ENCODE measurements at regions not wholly inside any gene's neighbourhood (a gene's known extent, or its start where the extent isn't known, plus 50 kb on each side); places are given as distances from the start of the nearest gene placed in this dataset.

DNA sequence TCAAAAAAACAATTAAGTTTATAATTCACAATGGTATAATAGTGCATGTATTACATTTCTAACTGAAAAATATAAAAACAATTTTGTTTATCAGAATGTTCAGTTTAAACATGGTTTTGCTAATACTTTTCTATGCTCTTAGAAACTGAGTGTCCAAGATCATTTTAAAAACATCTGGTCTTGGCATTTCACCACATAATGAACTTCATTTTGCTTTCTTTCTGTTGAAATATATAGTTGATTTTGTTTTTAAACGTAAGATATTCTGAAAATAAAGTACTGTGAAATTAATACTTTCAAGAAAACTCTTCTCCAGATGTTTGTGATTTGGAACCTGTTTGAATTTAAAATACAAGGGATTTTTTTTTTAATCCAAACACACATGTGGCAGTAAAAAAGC, 264.4 kb downstream of the COL12A1 start:
- Histone ChIP-seq H3K79me1 (ENCODE audit: low read length) (no peaks in the 10 kb centered on the region), H3K9me3 (ENCODE audit: insufficient read depth, low read depth, low read length) (no peaks in the 10 kb centered on the region), H3K9ac (ENCODE audit: low read length) (no peak overlapping the region), H4K8ac (ENCODE audit: low read depth, low read length) (no peak overlapping the region), H3K23ac (ENCODE audit: low read length) (no peak overlapping the region), H2BK120ac (ENCODE audit: insufficient read depth, low read length, poor library complexity) (no peak overlapping the region), H2BK5ac (ENCODE audit: low read depth, low read length, poor library complexity) (no peak overlapping the region), H2AFZ (ENCODE audit: insufficient read depth, low read length, poor library complexity) (no peak overlapping the region), H3K4me2 (ENCODE audit: low read length) (no peak overlapping the region), H3K4me1 (ENCODE audit: control insufficient read depth in 1 of 2, insufficient read depth in 2 of 2, low read length in 2 of 2) (no peaks in the 10 kb centered on the region), H3K36me3 (ENCODE audit: control insufficient read depth in 1 of 2, insufficient read depth in 2 of 2, low read length in 2 of 2) (no peaks in the 10 kb centered on the region), H2AK5ac (ENCODE audit: low read length) (no peak overlapping the region), H3K18ac (ENCODE audit: low read length) (no peak overlapping the region), H3K79me2 (ENCODE audit: control insufficient read depth, insufficient read depth, low read length, poor library complexity) (no peaks in the 10 kb centered on the region), H4K91ac (ENCODE audit: low read depth, low read length) (no peak overlapping the region), H3K27me3 (ENCODE audit: insufficient read depth, low read length) (no peaks in the 10 kb centered on the region), H3K4me3 (ENCODE audit: low read depth, low read length) (no peak overlapping the region), H3K27ac (ENCODE audit: low read depth, low read length) (no peak overlapping the region), H2BK12ac (ENCODE audit: low read length) (no peak overlapping the region), H3K4ac (ENCODE audit: low read depth, low read length) (no peak overlapping the region), H3K14ac (ENCODE audit: low read length) (no peak overlapping the region), H4K12ac (ENCODE audit: low read depth, low read length) (no peak overlapping the region)
- no peak for DNase-seq
- no CpG with 5 or more reads among the region's 1 CpG for WGBS (ENCODE audit: extremely low coverage, insufficient coverage, insufficient read length)

DNA sequence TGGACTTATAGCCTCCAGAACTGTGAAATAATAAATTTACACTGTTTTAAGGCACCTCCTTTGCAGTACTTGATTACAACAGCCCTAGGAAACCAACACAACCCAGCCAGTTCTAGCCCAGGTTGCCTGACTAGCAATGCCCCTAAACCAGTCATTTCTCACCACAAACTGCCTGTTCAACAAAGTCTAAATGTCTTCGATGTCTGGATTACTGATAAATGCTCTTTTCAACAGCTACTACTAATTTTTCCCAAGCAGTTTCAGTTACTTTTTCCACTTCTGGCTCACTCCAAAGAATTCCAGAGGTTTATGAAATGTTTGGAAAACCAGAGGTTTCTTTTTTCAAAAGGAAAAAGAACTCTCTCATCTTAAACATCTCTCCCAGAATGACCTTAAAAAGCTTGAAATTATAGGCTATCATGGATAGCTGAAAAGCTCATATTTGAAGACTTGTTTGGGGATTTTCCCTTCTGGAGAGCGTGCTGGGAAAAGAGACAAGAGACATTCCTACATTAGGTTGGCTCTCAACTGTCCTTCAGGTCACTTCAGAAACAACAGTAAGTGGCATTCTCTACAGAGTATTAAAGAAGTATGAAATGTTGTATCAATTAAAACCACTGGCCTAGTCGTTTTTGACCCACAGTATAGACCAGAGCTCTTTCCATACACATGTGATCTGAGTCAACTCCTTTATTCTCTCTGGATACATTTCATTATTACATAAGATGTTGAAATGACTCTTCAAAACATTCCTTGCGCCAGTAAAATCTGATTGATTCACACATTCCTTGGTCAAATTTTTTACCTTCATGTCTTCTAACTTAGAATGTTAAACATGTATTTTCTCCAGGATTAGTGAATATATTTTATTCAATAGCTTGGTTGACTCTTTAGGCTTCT, 265.9 kb downstream of the COL12A1 start:
- Histone ChIP-seq H3K79me1 (ENCODE audit: low read length) (no peaks in the 10 kb centered on the region), H3K27ac (ENCODE audit: low read depth, low read length) (no peak overlapping the region), H2BK5ac (ENCODE audit: low read depth, low read length, poor library complexity) (no peak overlapping the region), H4K91ac (ENCODE audit: low read depth, low read length) (no peak overlapping the region), H4K12ac (ENCODE audit: low read depth, low read length) (no peak overlapping the region), H2AFZ (ENCODE audit: insufficient read depth, low read length, poor library complexity) (no peak overlapping the region), H3K36me3 (ENCODE audit: control insufficient read depth in 1 of 2, insufficient read depth in 2 of 2, low read length in 2 of 2) (no peaks in the 10 kb centered on the region), H3K9me3 (ENCODE audit: insufficient read depth, low read depth, low read length) (no peaks in the 10 kb centered on the region), H4K8ac (ENCODE audit: low read depth, low read length) (no peak overlapping the region), H3K18ac (ENCODE audit: low read length) (no peak overlapping the region), H2BK120ac (ENCODE audit: insufficient read depth, low read length, poor library complexity) (no peak overlapping the region), H2BK12ac (ENCODE audit: low read length) (no peak overlapping the region), H3K4ac (ENCODE audit: low read depth, low read length) (no peak overlapping the region), H3K4me2 (ENCODE audit: low read length) (no peak overlapping the region), H3K27me3 (ENCODE audit: insufficient read depth, low read length) (no peaks in the 10 kb centered on the region), H3K14ac (ENCODE audit: low read length) (no peak overlapping the region), H3K9ac (ENCODE audit: low read length) (no peak overlapping the region), H3K4me1 (ENCODE audit: control insufficient read depth in 1 of 2, insufficient read depth in 2 of 2, low read length in 2 of 2) (no peaks in the 10 kb centered on the region), H3K79me2 (ENCODE audit: control insufficient read depth, insufficient read depth, low read length, poor library complexity) (no peaks in the 10 kb centered on the region), H3K23ac (ENCODE audit: low read length) (no peak overlapping the region), H3K4me3 (ENCODE audit: low read depth, low read length) (no peak overlapping the region), H2AK5ac (ENCODE audit: low read length) (no peak overlapping the region)
- DNase-seq, result peak in 1 of 2 donors; percentile 9
- no CpG with 5 or more reads among the region's 4 CpGs for WGBS (ENCODE audit: extremely low coverage, insufficient coverage, insufficient read length)

DNA sequence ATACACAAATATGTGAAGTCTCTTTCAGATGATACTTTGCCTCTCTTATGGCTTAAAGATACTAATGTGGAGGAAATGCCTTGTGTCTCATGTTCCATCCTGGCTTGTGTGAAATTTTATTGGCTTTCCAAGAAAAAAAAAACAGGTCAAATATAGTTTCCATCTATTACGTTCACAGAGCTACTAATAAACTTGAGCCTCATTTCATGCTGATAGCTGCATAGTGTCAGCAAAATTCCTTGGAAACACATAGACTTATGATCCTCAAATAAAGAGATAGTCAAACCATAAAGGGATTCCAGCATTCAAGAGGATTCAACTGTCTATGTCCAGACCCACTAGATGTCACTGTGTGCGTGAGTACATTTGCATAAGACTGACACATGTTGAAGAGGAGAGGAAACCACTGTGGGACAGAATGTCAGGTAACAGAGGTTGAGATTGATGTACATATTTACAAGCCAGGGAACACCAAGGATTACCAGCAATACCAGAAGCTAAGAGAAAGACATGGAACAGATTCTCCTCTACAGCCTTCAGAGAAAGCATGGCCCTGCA, 266.6 kb downstream of the COL12A1 start:
- H4K8ac ChIP-seq (ENCODE audit: low read depth, low read length), result no peak overlapping the region
- no peak overlapping the region for H2AK5ac ChIP-seq (ENCODE audit: low read length)
- H3K9ac ChIP-seq (ENCODE audit: low read length), result no peak overlapping the region
- H3K23ac ChIP-seq (ENCODE audit: low read length), result no peak overlapping the region
- H4K12ac ChIP-seq (ENCODE audit: low read depth, low read length), result no peak overlapping the region
- no peaks in the 10 kb centered on the region for H3K79me2 ChIP-seq (ENCODE audit: control insufficient read depth, insufficient read depth, low read length, poor library complexity)
- no peak overlapping the region for H3K4me3 ChIP-seq (ENCODE audit: low read depth, low read length)
- no peak overlapping the region for H3K4me2 ChIP-seq (ENCODE audit: low read length)
- no peaks in the 10 kb centered on the region for H3K27me3 ChIP-seq (ENCODE audit: insufficient read depth, low read length)
- H2BK120ac ChIP-seq (ENCODE audit: insufficient read depth, low read length, poor library complexity), result no peak overlapping the region
- H3K4ac ChIP-seq (ENCODE audit: low read depth, low read length), result no peak overlapping the region
- H3K79me1 ChIP-seq (ENCODE audit: low read length), result no peaks in the 10 kb centered on the region
- H2BK12ac ChIP-seq (ENCODE audit: low read length), result no peak overlapping the region
- WGBS (ENCODE audit: extremely low coverage, insufficient coverage, insufficient read length), result no CpG with 5 or more reads among the region's 2 CpGs
- no peak overlapping the region for H2AFZ ChIP-seq (ENCODE audit: insufficient read depth, low read length, poor library complexity)
- DNase-seq, result peak in 1 of 2 donors; percentile 16
- no peak overlapping the region for H2BK5ac ChIP-seq (ENCODE audit: low read depth, low read length, poor library complexity)
- no peak overlapping the region for H4K91ac ChIP-seq (ENCODE audit: low read depth, low read length)
- H3K27ac ChIP-seq (ENCODE audit: low read depth, low read length), result no peak overlapping the region
- no peaks in the 10 kb centered on the region for H3K36me3 ChIP-seq (ENCODE audit: control insufficient read depth in 1 of 2, insufficient read depth in 2 of 2, low read length in 2 of 2)
- H3K18ac ChIP-seq (ENCODE audit: low read length), result no peak overlapping the region
- no peaks in the 10 kb centered on the region for H3K9me3 ChIP-seq (ENCODE audit: insufficient read depth, low read depth, low read length)
- no peaks in the 10 kb centered on the region for H3K4me1 ChIP-seq (ENCODE audit: control insufficient read depth in 1 of 2, insufficient read depth in 2 of 2, low read length in 2 of 2)
- no peak overlapping the region for H3K14ac ChIP-seq (ENCODE audit: low read length)

DNA sequence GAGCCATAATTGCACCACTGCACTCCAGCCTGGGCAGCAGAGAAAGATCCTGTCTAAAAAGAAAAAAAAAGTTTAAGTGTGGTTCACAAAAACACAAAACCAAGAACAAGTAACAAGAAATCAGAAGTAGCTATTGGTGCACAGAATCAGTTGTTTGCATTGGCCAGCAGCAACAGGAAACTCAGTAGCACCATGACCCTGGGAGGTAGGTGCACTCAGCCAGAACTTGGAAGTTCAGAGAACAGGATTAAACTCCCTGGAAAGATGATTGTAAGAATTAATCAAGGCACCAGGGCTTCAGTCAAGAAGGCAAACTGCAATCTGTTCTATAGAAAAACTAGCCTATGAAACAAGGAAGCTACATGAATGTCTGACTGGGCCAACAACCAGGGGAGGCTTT, 267.9 kb downstream of the COL12A1 start:
- Histone ChIP-seq H2BK12ac (ENCODE audit: low read length) (no peak overlapping the region), H3K9ac (ENCODE audit: low read length) (no peak overlapping the region), H3K79me2 (ENCODE audit: control insufficient read depth, insufficient read depth, low read length, poor library complexity) (no peaks in the 10 kb centered on the region), H3K4me2 (ENCODE audit: low read length) (no peak overlapping the region), H2AK5ac (ENCODE audit: low read length) (no peak overlapping the region), H3K79me1 (ENCODE audit: low read length) (no peaks in the 10 kb centered on the region), H2AFZ (ENCODE audit: insufficient read depth, low read length, poor library complexity) (no peak overlapping the region), H4K91ac (ENCODE audit: low read depth, low read length) (no peak overlapping the region), H3K4ac (ENCODE audit: low read depth, low read length) (no peak overlapping the region), H3K27me3 (ENCODE audit: insufficient read depth, low read length) (no peaks in the 10 kb centered on the region), H3K4me3 (ENCODE audit: low read depth, low read length) (no peak overlapping the region), H3K18ac (ENCODE audit: low read length) (no peak overlapping the region), H3K27ac (ENCODE audit: low read depth, low read length) (no peak overlapping the region), H3K14ac (ENCODE audit: low read length) (no peak overlapping the region), H3K4me1 (ENCODE audit: control insufficient read depth in 1 of 2, insufficient read depth in 2 of 2, low read length in 2 of 2) (no peaks in the 10 kb centered on the region), H2BK120ac (ENCODE audit: insufficient read depth, low read length, poor library complexity) (no peak overlapping the region), H4K12ac (ENCODE audit: low read depth, low read length) (no peak overlapping the region), H3K23ac (ENCODE audit: low read length) (no peak overlapping the region), H3K36me3 (ENCODE audit: control insufficient read depth in 1 of 2, insufficient read depth in 2 of 2, low read length in 2 of 2) (no peaks in the 10 kb centered on the region), H2BK5ac (ENCODE audit: low read depth, low read length, poor library complexity) (no peak overlapping the region), H4K8ac (ENCODE audit: low read depth, low read length) (no peak overlapping the region), H3K9me3 (ENCODE audit: insufficient read depth, low read depth, low read length) (no peaks in the 10 kb centered on the region)
- DNase-seq, result no peak
